GM12878 (cell line): ENCODE measurements at regions not wholly inside any gene's neighbourhood (a gene's known extent, or its start where the extent isn't known, plus 50 kb on each side); places are given as distances from the start of the nearest gene placed in this dataset.

ENCODE experiments used
- CEBPB ChIP-seq, 2 experiments: fragments of 150-350 bp in 1 of 2; IDR thresholded peaks; 2 replicates each; pipeline ENCODE4 v1.6.1; 2012 to 2014; ENCODE audit warnings: low read depth in 2 of 2, low read length in 2 of 2, borderline replicate concordance in 1 of 2, inconsistent platforms in 1 of 2
- GABPA ChIP-seq: IDR thresholded peaks from 2 replicates; pipeline ENCODE4 v1.6.1; 2014; ENCODE audit warnings: antibody characterized with exemption, low read depth, mild to moderate bottlenecking, inconsistent platforms
- JUNB ChIP-seq: IDR thresholded peaks from 2 replicates; pipeline ENCODE4 v1.6.1; 2016; ENCODE audit warnings: antibody characterized with exemption, mild to moderate bottlenecking
- KDM1A ChIP-seq: fragments of 200-600 bp; sonication (generic); IDR thresholded peaks from 2 replicates; pipeline ENCODE4 v1.6.1; 2016; ENCODE audit warnings: borderline replicate concordance
- NBN ChIP-seq: fragments of 450-650 bp; IDR thresholded peaks from 2 replicates; pipeline ENCODE4 v1.6.1; 2016
- NR2F1 ChIP-seq: fragments of 450-650 bp; conservative IDR thresholded peaks from 2 replicates; pipeline ENCODE4 v1.6.1; 2017; ENCODE audit warnings: mild to moderate bottlenecking
- PAX5 ChIP-seq: IDR thresholded peaks from 2 replicates; pipeline ENCODE4 v1.6.1; 2011; ENCODE audit warnings: low read depth, low read length, borderline replicate concordance
- RAD21 ChIP-seq: IDR thresholded peaks from 2 replicates; pipeline ENCODE4 v1.6.1; 2011; ENCODE audit warnings: mild to moderate bottlenecking, low read depth, low read length, moderate library complexity; ENCODE audit not compliant: insufficient read depth
- STAT1 ChIP-seq: fragments of 450-650 bp; conservative IDR thresholded peaks from 2 replicates; pipeline ENCODE4 v1.6.1; 2014; ENCODE audit warnings: antibody characterized with exemption, mild to moderate bottlenecking
- YY1 ChIP-seq: IDR thresholded peaks from 2 replicates; pipeline ENCODE4 v1.6.1; 2011; ENCODE audit warnings: low read depth, mild to moderate bottlenecking, low read length
- TF ChIP-seq, protein P1 (sequence below): fragments of 450-650 bp; IDR thresholded peaks from 2 replicates; pipeline ENCODE4 v1.6.1; 2016; ENCODE audit warnings: mild to moderate bottlenecking, moderate library complexity, borderline replicate concordance
- TF ChIP-seq, protein P2 (sequence below), 3 experiments: IDR thresholded peaks in 2 of 3; conservative IDR thresholded peaks in 1 of 3; 2 replicates each; pipeline ENCODE4 v1.5.1; 2011; ENCODE audit warnings: low read depth in 3 of 3, low read length in 3 of 3, mild to moderate bottlenecking in 3 of 3, control low read depth in 2 of 3, moderate library complexity in 2 of 3, inconsistent platforms in 1 of 3, mixed read lengths in 1 of 3; ENCODE audit not compliant: control insufficient read depth in 2 of 3, insufficient read depth in 1 of 3; ENCODE audit errors: extremely low read depth in 1 of 3
- TF ChIP-seq, protein P3 (sequence below): IDR thresholded peaks from 2 replicates; pipeline ENCODE4 v1.6.1; 2011; ENCODE audit warnings: low read depth, low read length, improper control_type of control experiment, borderline replicate concordance
- TF ChIP-seq, protein P4 (sequence below): fragments of 150-350 bp; IDR thresholded peaks from 2 replicates; pipeline ENCODE4 v1.6.1; 2014; ENCODE audit warnings: mild to moderate bottlenecking, low read depth, low read length

DNA sequence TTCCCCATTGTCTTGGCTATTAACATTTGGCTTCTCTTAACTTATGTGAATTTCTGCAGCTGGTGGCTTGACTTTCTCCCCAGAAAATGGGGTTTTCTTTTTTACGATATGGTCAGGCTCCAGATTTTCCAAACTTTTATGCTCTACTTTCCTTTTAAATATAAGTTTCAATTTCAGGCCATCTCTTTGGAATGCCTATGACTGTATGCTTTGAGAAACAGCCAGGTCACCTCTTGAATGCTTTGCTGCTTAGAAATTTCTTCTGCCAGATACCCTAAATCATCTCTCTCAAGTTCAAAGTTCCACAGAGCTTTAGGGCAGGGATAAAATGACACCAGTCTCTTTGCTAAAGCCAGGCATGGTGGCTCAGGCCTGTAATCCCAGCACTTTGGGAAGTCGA, 212.9 kb upstream of the SMIM31 start:
- no peak for TF ChIP-seq JUNB
- TF ChIP-seq, protein P1, sequence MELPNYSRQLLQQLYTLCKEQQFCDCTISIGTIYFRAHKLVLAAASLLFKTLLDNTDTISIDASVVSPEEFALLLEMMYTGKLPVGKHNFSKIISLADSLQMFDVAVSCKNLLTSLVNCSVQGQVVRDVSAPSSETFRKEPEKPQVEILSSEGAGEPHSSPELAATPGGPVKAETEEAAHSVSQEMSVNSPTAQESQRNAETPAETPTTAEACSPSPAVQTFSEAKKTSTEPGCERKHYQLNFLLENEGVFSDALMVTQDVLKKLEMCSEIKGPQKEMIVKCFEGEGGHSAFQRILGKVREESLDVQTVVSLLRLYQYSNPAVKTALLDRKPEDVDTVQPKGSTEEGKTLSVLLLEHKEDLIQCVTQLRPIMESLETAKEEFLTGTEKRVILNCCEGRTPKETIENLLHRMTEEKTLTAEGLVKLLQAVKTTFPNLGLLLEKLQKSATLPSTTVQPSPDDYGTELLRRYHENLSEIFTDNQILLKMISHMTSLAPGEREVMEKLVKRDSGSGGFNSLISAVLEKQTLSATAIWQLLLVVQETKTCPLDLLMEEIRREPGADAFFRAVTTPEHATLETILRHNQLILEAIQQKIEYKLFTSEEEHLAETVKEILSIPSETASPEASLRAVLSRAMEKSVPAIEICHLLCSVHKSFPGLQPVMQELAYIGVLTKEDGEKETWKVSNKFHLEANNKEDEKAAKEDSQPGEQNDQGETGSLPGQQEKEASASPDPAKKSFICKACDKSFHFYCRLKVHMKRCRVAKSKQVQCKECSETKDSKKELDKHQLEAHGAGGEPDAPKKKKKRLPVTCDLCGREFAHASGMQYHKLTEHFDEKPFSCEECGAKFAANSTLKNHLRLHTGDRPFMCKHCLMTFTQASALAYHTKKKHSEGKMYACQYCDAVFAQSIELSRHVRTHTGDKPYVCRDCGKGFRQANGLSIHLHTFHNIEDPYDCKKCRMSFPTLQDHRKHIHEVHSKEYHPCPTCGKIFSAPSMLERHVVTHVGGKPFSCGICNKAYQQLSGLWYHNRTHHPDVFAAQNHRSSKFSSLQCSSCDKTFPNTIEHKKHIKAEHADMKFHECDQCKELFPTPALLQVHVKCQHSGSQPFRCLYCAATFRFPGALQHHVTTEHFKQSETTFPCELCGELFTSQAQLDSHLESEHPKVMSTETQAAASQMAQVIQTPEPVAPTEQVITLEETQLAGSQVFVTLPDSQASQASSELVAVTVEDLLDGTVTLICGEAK, result no peak
- TF ChIP-seq, protein P2, sequence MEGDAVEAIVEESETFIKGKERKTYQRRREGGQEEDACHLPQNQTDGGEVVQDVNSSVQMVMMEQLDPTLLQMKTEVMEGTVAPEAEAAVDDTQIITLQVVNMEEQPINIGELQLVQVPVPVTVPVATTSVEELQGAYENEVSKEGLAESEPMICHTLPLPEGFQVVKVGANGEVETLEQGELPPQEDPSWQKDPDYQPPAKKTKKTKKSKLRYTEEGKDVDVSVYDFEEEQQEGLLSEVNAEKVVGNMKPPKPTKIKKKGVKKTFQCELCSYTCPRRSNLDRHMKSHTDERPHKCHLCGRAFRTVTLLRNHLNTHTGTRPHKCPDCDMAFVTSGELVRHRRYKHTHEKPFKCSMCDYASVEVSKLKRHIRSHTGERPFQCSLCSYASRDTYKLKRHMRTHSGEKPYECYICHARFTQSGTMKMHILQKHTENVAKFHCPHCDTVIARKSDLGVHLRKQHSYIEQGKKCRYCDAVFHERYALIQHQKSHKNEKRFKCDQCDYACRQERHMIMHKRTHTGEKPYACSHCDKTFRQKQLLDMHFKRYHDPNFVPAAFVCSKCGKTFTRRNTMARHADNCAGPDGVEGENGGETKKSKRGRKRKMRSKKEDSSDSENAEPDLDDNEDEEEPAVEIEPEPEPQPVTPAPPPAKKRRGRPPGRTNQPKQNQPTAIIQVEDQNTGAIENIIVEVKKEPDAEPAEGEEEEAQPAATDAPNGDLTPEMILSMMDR (IDR thresholded peaks at IDR 0.05 in 2 of 3, conservative IDR thresholded peaks at IDR 0.05 in 1 of 3; ENCODE audit: control insufficient read depth in 2 of 3, extremely low read depth in 1 of 3, insufficient read depth in 1 of 3, low read depth in 3 of 3, low read length in 3 of 3), result no peak
- TF ChIP-seq NR2F1, result no peak
- TF ChIP-seq NBN, result no peak
- no peak for TF ChIP-seq GABPA
- TF ChIP-seq STAT1, result no peak
- TF ChIP-seq KDM1A, result no peak
- no peak for TF ChIP-seq PAX5
- TF ChIP-seq, protein P3, sequence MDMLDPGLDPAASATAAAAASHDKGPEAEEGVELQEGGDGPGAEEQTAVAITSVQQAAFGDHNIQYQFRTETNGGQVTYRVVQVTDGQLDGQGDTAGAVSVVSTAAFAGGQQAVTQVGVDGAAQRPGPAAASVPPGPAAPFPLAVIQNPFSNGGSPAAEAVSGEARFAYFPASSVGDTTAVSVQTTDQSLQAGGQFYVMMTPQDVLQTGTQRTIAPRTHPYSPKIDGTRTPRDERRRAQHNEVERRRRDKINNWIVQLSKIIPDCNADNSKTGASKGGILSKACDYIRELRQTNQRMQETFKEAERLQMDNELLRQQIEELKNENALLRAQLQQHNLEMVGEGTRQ, result no peak
- no peak for TF ChIP-seq RAD21
- no peak for TF ChIP-seq CEBPB (IDR thresholded peaks at IDR 0.05; ENCODE audit: borderline replicate concordance in 1 of 2, low read depth in 2 of 2, low read length in 2 of 2)
- no peak for TF ChIP-seq YY1
- TF ChIP-seq, protein P4, sequence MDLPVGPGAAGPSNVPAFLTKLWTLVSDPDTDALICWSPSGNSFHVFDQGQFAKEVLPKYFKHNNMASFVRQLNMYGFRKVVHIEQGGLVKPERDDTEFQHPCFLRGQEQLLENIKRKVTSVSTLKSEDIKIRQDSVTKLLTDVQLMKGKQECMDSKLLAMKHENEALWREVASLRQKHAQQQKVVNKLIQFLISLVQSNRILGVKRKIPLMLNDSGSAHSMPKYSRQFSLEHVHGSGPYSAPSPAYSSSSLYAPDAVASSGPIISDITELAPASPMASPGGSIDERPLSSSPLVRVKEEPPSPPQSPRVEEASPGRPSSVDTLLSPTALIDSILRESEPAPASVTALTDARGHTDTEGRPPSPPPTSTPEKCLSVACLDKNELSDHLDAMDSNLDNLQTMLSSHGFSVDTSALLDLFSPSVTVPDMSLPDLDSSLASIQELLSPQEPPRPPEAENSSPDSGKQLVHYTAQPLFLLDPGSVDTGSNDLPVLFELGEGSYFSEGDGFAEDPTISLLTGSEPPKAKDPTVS, result no peak
